ENCODE measurements at regions not wholly inside any gene's neighbourhood (a gene's known extent, or its start where the extent isn't known, plus 50 kb on each side); places are given as distances from the start of the nearest gene placed in this dataset.

GRCh38 chr3:167876620-167877281 lies 141.2 kb downstream of the SERPINI1 start:
- Histone ChIP-seq H3K14ac (ENCODE audit: insufficient read depth, low read length) (no peak overlapping the region), H3K23me2 (ENCODE audit: insufficient read length, low read depth, low read length, poor library complexity, severe bottlenecking) (no peaks in the 10 kb centered on the region), H2BK20ac (ENCODE audit: low read depth, low read length, poor library complexity, severe bottlenecking) (no peak overlapping the region), H2AK5ac (ENCODE audit: insufficient read length, low read length) (no peak overlapping the region), H2BK120ac (ENCODE audit: low read depth, low read length, poor library complexity, severe bottlenecking) (no peak overlapping the region), H4K20me1 (ENCODE audit: control insufficient read depth, insufficient read depth, insufficient read length) (no peaks in the 10 kb centered on the region), H3T11ph (ENCODE audit: low read length) (no peak overlapping the region), H4K8ac (replicated peaks; ENCODE audit: insufficient read length, low read depth, low read length) (no peak overlapping the region), H3K27me3 (ENCODE audit: insufficient read depth, low read length) (no peaks in the 10 kb centered on the region), H2BK12ac (ENCODE audit: insufficient read length, low read depth, low read length) (no peak overlapping the region), H3K23ac (ENCODE audit: insufficient read length, low read depth, low read length) (no peak overlapping the region), H3K79me1 (ENCODE audit: insufficient read depth, low read depth, low read length, poor library complexity, severe bottlenecking) (no peaks in the 10 kb centered on the region), H3K56ac (ENCODE audit: insufficient read length, low read depth, low read length) (no peak overlapping the region), H3K4me2 (ENCODE audit: insufficient read depth, insufficient read length, low read length) (no peak overlapping the region), H3K4me1 (ENCODE audit: insufficient read depth, low read length) (peaks cover 4% of the 10 kb centered on the region; the same call in 1 of the 2 replicates), H3K27ac (ENCODE audit: insufficient read length, low read depth, low read length) (no peak overlapping the region), H4K5ac (ENCODE audit: insufficient read length, low read depth, low read length) (no peak overlapping the region), H2BK15ac (ENCODE audit: low read depth, low read length) (no peak overlapping the region), H2BK5ac (ENCODE audit: insufficient read length, low read length) (no peak overlapping the region), H3K9me3 (ENCODE audit: control insufficient read depth, low read depth, low read length) (no peaks in the 10 kb centered on the region), H2AFZ (ENCODE audit: low read length) (no peak overlapping the region), H3K4ac (ENCODE audit: low read depth, low read length) (no peak overlapping the region), H3K9ac (ENCODE audit: extremely low read depth, insufficient read length, low read length) (no peak overlapping the region), H3K18ac (ENCODE audit: insufficient read length, low read depth, low read length) (no peak overlapping the region), H3K79me2 (ENCODE audit: insufficient read depth, low read length) (no peaks in the 10 kb centered on the region), H4K91ac (ENCODE audit: insufficient read length, low read depth, low read length) (no peak overlapping the region)
- Mint-ChIP-seq H3K4me1 (peaks cover 11% of the 10 kb centered on the region in 2 experiments), H3K27me3 (ENCODE audit: low read depth) (no peaks in the 10 kb centered on the region), H3K9me3 (no peaks in the 10 kb centered on the region), H3K27ac (no peak overlapping the region), H3K36me3 (ENCODE audit: insufficient read depth in 1 of 3, low read depth in 3 of 3) (no peaks in the 10 kb centered on the region), H3K4me3 (no peak overlapping the region)
- TF ChIP-seq, protein P1, sequence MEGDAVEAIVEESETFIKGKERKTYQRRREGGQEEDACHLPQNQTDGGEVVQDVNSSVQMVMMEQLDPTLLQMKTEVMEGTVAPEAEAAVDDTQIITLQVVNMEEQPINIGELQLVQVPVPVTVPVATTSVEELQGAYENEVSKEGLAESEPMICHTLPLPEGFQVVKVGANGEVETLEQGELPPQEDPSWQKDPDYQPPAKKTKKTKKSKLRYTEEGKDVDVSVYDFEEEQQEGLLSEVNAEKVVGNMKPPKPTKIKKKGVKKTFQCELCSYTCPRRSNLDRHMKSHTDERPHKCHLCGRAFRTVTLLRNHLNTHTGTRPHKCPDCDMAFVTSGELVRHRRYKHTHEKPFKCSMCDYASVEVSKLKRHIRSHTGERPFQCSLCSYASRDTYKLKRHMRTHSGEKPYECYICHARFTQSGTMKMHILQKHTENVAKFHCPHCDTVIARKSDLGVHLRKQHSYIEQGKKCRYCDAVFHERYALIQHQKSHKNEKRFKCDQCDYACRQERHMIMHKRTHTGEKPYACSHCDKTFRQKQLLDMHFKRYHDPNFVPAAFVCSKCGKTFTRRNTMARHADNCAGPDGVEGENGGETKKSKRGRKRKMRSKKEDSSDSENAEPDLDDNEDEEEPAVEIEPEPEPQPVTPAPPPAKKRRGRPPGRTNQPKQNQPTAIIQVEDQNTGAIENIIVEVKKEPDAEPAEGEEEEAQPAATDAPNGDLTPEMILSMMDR (conservative IDR thresholded peaks at IDR 0.05) = no peak
- WGBS (ENCODE audit: extremely low coverage, insufficient read length, low lambda C conversion rate) = no CpG with 5 or more reads among the region's 3 CpGs
- DNase-seq = no peak

Measured in H9 (cell line).